ENCODE measurements at regions not wholly inside any gene's neighbourhood (a gene's known extent, or its start where the extent isn't known, plus 50 kb on each side); places are given as distances from the start of the nearest gene placed in this dataset.

GRCh38 chr13:109480011-109480955 lies 306.1 kb downstream of the IRS2 start:
- Histone ChIP-seq H3K9ac (ENCODE audit: extremely low read depth, insufficient read length, low read length) (no peak overlapping the region), H3K23me2 (ENCODE audit: insufficient read length, low read depth, low read length, poor library complexity, severe bottlenecking) (no peaks in the 10 kb centered on the region), H3K23ac (ENCODE audit: insufficient read length, low read depth, low read length) (no peak overlapping the region), H2BK5ac (ENCODE audit: insufficient read length, low read length) (no peak overlapping the region), H3T11ph (ENCODE audit: low read length) (no peak overlapping the region), H3K79me1 (ENCODE audit: insufficient read depth, low read depth, low read length, poor library complexity, severe bottlenecking) (no peaks in the 10 kb centered on the region), H4K5ac (ENCODE audit: insufficient read length, low read depth, low read length) (no peak overlapping the region), H2BK120ac (ENCODE audit: low read depth, low read length, poor library complexity, severe bottlenecking) (no peak overlapping the region), H3K79me2 (ENCODE audit: insufficient read depth, low read length) (no peaks in the 10 kb centered on the region), H3K18ac (ENCODE audit: insufficient read length, low read depth, low read length) (no peak overlapping the region), H3K4me1 (ENCODE audit: insufficient read depth, low read length) (no peaks in the 10 kb centered on the region), H3K27ac (ENCODE audit: insufficient read length, low read depth, low read length) (no peak overlapping the region), H2BK15ac (ENCODE audit: low read depth, low read length) (no peak overlapping the region), H3K27me3 (ENCODE audit: insufficient read depth, low read length) (no peaks in the 10 kb centered on the region), H3K56ac (ENCODE audit: insufficient read length, low read depth, low read length) (no peak overlapping the region), H3K14ac (ENCODE audit: insufficient read depth, low read length) (no peak overlapping the region), H4K91ac (ENCODE audit: insufficient read length, low read depth, low read length) (no peak overlapping the region), H3K9me3 (ENCODE audit: control insufficient read depth, low read depth, low read length) (no peaks in the 10 kb centered on the region), H4K8ac (replicated peaks; ENCODE audit: insufficient read length, low read depth, low read length) (no peak overlapping the region), H2AFZ (ENCODE audit: low read length) (no peak overlapping the region), H2BK20ac (ENCODE audit: low read depth, low read length, poor library complexity, severe bottlenecking) (no peak overlapping the region), H3K4me2 (ENCODE audit: insufficient read depth, insufficient read length, low read length) (no peak overlapping the region), H3K4ac (ENCODE audit: low read depth, low read length) (no peak overlapping the region), H2BK12ac (ENCODE audit: insufficient read length, low read depth, low read length) (no peak overlapping the region), H4K20me1 (ENCODE audit: control insufficient read depth, insufficient read depth, insufficient read length) (no peaks in the 10 kb centered on the region), H2AK5ac (ENCODE audit: insufficient read length, low read length) (no peak overlapping the region)
- TF ChIP-seq CTCF (conservative IDR thresholded peaks at IDR 0.05) = no peak
- Mint-ChIP-seq H3K27me3 (ENCODE audit: low read depth) (peaks cover 6% of the 10 kb centered on the region; the same call in 1 of the 2 replicates), H3K4me1 (no peaks in the 10 kb centered on the region), H3K36me3 (ENCODE audit: insufficient read depth in 1 of 3, low read depth in 3 of 3) (peaks cover 0 to 3% (median 2%) of the 10 kb centered on the region in 3 experiments; a peak in 2 of 7 replicates), H3K4me3 (no peak overlapping the region), H3K27ac (no peak overlapping the region; a peak in 1 of 7 replicates), H3K9me3 (peaks cover 3% of the 10 kb centered on the region in 2 experiments; a peak in 3 of 5 replicates)
- WGBS (ENCODE audit: extremely low coverage, insufficient read length, low lambda C conversion rate) = no CpG with 5 or more reads among the region's 11 CpGs
- no peak for DNase-seq

Data from H9 (cell line).